ENCODE measurements at regions not wholly inside any gene's neighbourhood (a gene's known extent, or its start where the extent isn't known, plus 50 kb on each side); places are given as distances from the start of the nearest gene placed in this dataset.

DNA sequence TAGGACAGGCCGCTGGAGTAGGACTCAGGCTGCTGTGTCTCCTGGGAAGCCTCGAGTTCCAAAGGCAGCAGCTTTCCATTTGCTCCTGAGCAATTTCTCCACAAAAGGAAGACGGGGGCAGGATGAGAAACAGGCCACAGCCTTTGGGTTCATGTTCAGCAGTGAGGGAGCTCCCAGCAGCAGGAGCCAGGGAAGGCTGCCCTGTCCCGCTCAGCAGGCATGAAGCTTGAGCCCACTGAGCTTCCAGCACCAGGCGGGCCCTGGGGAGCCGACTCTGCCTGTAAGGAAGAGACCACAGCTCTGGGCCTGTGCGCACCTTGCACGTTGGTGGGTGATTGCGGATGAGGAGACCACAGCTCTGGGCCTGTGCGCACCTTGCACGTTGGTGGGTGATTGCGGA lies 527.2 kb downstream of the TCERG1L start:
- Histone ChIP-seq H3K27ac (no peak overlapping the region), H3K4me3 (no peak overlapping the region), H3K9me3 (no peaks in the 10 kb centered on the region), H3K4me1 (no peaks in the 10 kb centered on the region), H3K27me3 (peaks cover 0 to 7% (median 0%) of the 10 kb centered on the region in 4 donors), H3K36me3 (no peaks in the 10 kb centered on the region)
- DNase-seq, result no peak
- intact Hi-C loops (cut with DNase I), result no loop called here
- WGBS, 2 donors, result 50% methylated on average over 2 of the region's 12 CpGs; no CpG with 5 or more reads in 1 of the 2 donors
- TF ChIP-seq CTCF (IDR thresholded peaks at IDR 0.05), result no peak
- TF ChIP-seq POLR2A (IDR thresholded peaks at IDR 0.05), result no peak

- no peak for DNase-seq
- H3K27me3 ChIP-seq, result peaks cover 0 to 7% (median 0%) of the 10 kb centered on the region in 4 donors
These were observed 525.1 kb downstream of the TCERG1L start for GRCh38 chr10:130786365-130786966.

DNA sequence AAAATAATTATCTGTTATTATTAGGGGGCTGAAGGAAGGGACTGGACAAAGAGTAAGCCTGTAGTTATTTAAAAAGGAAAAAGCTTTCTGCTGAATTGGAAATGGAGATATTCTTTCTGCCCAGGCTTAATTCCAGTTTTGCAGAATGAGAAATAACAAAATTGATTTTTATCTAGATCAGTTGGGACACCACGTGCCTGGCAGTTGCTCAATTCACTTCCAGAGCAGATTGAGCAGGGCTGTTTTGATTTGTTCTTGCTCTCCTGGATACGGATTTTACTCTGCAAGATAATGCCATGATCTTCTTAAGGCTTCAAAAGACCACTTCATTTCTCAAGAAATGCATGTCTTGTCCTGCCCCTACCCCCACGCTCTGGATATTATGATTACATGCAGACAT lies 524.3 kb downstream of the TCERG1L start:
- no peak for TF ChIP-seq POLR2A (IDR thresholded peaks at IDR 0.05)
- TF ChIP-seq CTCF (IDR thresholded peaks at IDR 0.05), result no peak
- Histone ChIP-seq H3K27ac (no peak overlapping the region), H3K36me3 (no peaks in the 10 kb centered on the region), H3K4me3 (no peak overlapping the region), H3K27me3 (peaks cover 0 to 13% (median 0%) of the 10 kb centered on the region in 4 donors), H3K4me1 (no peaks in the 10 kb centered on the region), H3K9me3 (no peaks in the 10 kb centered on the region)
- 26 to 32% methylated on average over 3 of the region's 3 CpGs for whole genome bisulfite sequencing, 2 donors
- no peak for DNase-seq
- intact Hi-C loops (cut with DNase I), result no loop called here

More at GRCh38 chr10:130786365-130786966, 525.1 kb downstream of the TCERG1L start:
- Histone ChIP-seq H3K27ac (no peak overlapping the region), H3K36me3 (no peaks in the 10 kb centered on the region), H3K4me3 (no peak overlapping the region), H3K9me3 (no peaks in the 10 kb centered on the region), H3K4me1 (no peaks in the 10 kb centered on the region)
- TF ChIP-seq POLR2A (IDR thresholded peaks at IDR 0.05) (no peak), CTCF (IDR thresholded peaks at IDR 0.05) (no peak)
- intact Hi-C loops (cut with DNase I), result no loop called here
- WGBS, 2 donors, result 70 to 79% methylated on average over 2 to 4 of the region's 20 CpGs

DNA sequence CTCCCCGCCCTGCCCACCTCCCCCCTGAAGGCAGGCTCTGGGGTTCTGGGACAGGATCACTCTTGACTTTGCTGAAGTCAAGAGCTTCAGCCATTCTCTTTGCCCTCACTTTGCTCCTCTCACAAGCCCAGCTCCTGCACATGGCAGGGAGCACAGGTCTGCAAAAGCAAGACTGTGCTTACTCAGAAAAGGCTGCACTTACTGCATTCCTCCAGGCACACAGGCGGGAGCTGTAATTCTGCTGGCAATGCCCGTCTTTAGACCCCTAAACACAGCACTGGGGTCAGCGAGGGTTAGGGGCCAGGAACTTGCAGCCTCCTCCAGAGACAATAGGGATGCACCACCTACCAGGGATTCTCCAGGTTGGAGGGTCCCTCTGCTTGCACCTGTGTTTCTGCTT lies 523.7 kb downstream of the TCERG1L start:
- no peak for DNase-seq
- intact Hi-C loops (cut with DNase I), result no loop called here
- no peak overlapping the region for H3K4me3 ChIP-seq
- H3K27me3 ChIP-seq, result peaks cover 0 to 19% (median 0%) of the 10 kb centered on the region in 4 donors
- H3K27ac ChIP-seq, result no peak overlapping the region
- H3K36me3 ChIP-seq, result no peaks in the 10 kb centered on the region
- TF ChIP-seq POLR2A (IDR thresholded peaks at IDR 0.05) (no peak), CTCF (IDR thresholded peaks at IDR 0.05) (no peak)
- H3K9me3 ChIP-seq, result no peaks in the 10 kb centered on the region
- H3K4me1 ChIP-seq, result no peaks in the 10 kb centered on the region
- WGBS, 2 donors, result 20 to 37% methylated on average over 3 of the region's 4 CpGs

DNA sequence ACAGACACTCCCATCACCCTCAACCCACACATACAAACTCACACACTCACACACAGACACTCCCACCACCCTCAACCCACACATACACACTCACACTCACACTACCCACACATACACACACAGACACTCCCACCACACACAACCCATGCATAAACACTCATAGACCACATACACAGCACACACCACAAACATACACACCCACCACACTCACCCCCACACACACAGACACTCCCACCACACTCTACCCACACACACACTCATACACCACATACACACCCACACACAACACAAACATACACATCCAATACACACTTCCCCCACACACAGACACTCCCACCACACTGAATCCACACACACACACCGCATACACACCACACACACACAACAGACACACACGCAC lies 521.2 kb downstream of the TCERG1L start:
- 27 to 56% methylated on average over 1 to 2 of the region's 2 CpGs for WGBS, 2 donors
- DNase-seq, result no peak

More for the DNA sequence above, 521.2 kb downstream of the TCERG1L start:
- TF ChIP-seq CTCF (IDR thresholded peaks at IDR 0.05) (no peak), POLR2A (IDR thresholded peaks at IDR 0.05) (no peak)
- Histone ChIP-seq H3K4me3 (no peak overlapping the region), H3K27me3 (peaks cover 0 to 24% (median 0%) of the 10 kb centered on the region in 4 donors), H3K27ac (no peak overlapping the region), H3K36me3 (no peaks in the 10 kb centered on the region), H3K4me1 (no peaks in the 10 kb centered on the region), H3K9me3 (no peaks in the 10 kb centered on the region)
- intact Hi-C loops (cut with DNase I), result no loop called here
